K562 (cell line): ENCODE measurements at regions not wholly inside any gene's neighbourhood (a gene's known extent, or its start where the extent isn't known, plus 50 kb on each side); places are given as distances from the start of the nearest gene placed in this dataset.

ENCODE experiments used
- EP400 ChIP-seq: fragments of 450-650 bp; IDR thresholded peaks from 2 replicates; pipeline ENCODE4 v1.6.1; 2017; ENCODE audit warnings: antibody characterized with exemption, mild to moderate bottlenecking, moderate library complexity
- TF ChIP-seq, protein P1 (sequence below), 2 experiments: fragments of 450-650 bp; formaldehyde crosslinking in 1 of 2; IDR thresholded peaks; 2 replicates each; pipeline versions ENCODE4 v1.4.0 to v1.6.1; 2014 to 2020; ENCODE audit warnings: mild to moderate bottlenecking in 2 of 2, borderline replicate concordance in 1 of 2, low read depth in 1 of 2

DNA sequence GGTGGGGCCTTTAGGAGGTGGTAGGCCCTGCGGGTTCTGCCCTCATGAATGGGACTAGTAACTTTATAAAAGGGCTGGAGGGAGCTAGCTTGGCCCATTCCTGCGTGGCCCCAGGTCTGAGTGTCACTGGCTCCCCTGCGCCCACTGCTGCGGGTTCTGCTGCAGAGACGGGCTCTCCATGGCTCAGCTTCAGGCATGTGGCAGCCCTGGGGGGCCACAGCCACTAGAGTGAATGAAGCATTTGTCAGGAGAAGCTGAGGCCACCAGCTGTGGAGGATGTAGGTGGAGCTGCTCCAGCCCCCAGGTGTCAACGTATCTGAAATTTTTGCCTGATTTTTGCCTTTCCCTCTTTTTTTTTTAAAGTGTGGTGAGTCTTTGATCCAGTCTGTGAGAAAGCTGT, 119.1 kb downstream of the SOX1 start (continued):
- TF ChIP-seq, protein P1, sequence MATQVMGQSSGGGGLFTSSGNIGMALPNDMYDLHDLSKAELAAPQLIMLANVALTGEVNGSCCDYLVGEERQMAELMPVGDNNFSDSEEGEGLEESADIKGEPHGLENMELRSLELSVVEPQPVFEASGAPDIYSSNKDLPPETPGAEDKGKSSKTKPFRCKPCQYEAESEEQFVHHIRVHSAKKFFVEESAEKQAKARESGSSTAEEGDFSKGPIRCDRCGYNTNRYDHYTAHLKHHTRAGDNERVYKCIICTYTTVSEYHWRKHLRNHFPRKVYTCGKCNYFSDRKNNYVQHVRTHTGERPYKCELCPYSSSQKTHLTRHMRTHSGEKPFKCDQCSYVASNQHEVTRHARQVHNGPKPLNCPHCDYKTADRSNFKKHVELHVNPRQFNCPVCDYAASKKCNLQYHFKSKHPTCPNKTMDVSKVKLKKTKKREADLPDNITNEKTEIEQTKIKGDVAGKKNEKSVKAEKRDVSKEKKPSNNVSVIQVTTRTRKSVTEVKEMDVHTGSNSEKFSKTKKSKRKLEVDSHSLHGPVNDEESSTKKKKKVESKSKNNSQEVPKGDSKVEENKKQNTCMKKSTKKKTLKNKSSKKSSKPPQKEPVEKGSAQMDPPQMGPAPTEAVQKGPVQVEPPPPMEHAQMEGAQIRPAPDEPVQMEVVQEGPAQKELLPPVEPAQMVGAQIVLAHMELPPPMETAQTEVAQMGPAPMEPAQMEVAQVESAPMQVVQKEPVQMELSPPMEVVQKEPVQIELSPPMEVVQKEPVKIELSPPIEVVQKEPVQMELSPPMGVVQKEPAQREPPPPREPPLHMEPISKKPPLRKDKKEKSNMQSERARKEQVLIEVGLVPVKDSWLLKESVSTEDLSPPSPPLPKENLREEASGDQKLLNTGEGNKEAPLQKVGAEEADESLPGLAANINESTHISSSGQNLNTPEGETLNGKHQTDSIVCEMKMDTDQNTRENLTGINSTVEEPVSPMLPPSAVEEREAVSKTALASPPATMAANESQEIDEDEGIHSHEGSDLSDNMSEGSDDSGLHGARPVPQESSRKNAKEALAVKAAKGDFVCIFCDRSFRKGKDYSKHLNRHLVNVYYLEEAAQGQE (IDR thresholded peaks at IDR 0.05; ENCODE audit: borderline replicate concordance), result no peak
- TF ChIP-seq, protein P1 (CRISPR knock-in tag; IDR thresholded peaks at IDR 0.05; ENCODE audit: low read depth), result no peak
- no peak for TF ChIP-seq EP400
